Neural cell (in vitro differentiated cells): ENCODE measurements at regions not wholly inside any gene's neighbourhood (a gene's known extent, or its start where the extent isn't known, plus 50 kb on each side); places are given as distances from the start of the nearest gene placed in this dataset.

ENCODE experiments used
- H2AFZ ChIP-seq: fragments of 200-600, 300-800 bp; sonication (generic), shearing (Covaris generic); 2 replicates; pipeline ENCODE4 v1.6.0; 2014; ENCODE audit warnings: low read depth, mild to moderate bottlenecking, antibody characterized with exemption, low read length, moderate library complexity
- H3F3A ChIP-seq: fragments of 200-600 bp; shearing (Covaris generic); 2 replicates; pipeline ENCODE4 v1.6.1; 2016; ENCODE audit warnings: mild to moderate bottlenecking, moderate library complexity, mixed read lengths, antibody characterized with exemption, low read length; ENCODE audit not compliant: insufficient read depth, poor library complexity, severe bottlenecking
- H3K27ac ChIP-seq: fragments of 200-600, 300-800 bp; sonication (generic), shearing (Covaris generic); 2 replicates; pipeline ENCODE4 v1.5.1; 2014; ENCODE audit warnings: mild to moderate bottlenecking, low read length, moderate library complexity
- H3K27me3 ChIP-seq: fragments of 300-800, 200-600 bp; sonication (generic), shearing (Covaris generic); 2 replicates; pipeline ENCODE4 v1.6.0; 2014; ENCODE audit warnings: mild to moderate bottlenecking, low read depth, low read length, moderate library complexity; ENCODE audit not compliant: insufficient read depth
- H3K36me3 ChIP-seq: fragments of 300-800, 200-600 bp; sonication (generic), shearing (Covaris generic); 2 replicates; pipeline ENCODE4 v1.5.1; 2014; ENCODE audit warnings: mild to moderate bottlenecking, antibody characterized with exemption, low read length, moderate library complexity; ENCODE audit not compliant: insufficient read depth
- H3K4me2 ChIP-seq: fragments of 300-800, 200-600 bp; sonication (generic), shearing (Covaris generic); 2 replicates; pipeline ENCODE4 v1.6.0; 2014; ENCODE audit warnings: mild to moderate bottlenecking, low read length
- H3K4me3 ChIP-seq: fragments of 300-800, 200-600 bp; sonication (generic), shearing (Covaris generic); 2 replicates; pipeline ENCODE4 v1.5.1; 2014; ENCODE audit warnings: mild to moderate bottlenecking, low read length, moderate library complexity
- H3K79me2 ChIP-seq: fragments of 200-600 bp; shearing (Covaris generic); replicated peaks from 2 replicates; pipeline ENCODE4 v1.6.0; 2014; ENCODE audit warnings: mild to moderate bottlenecking, low read length, moderate library complexity; ENCODE audit not compliant: insufficient read depth
- H3K9ac ChIP-seq: fragments of 300-800, 200-600 bp; sonication (generic), shearing (Covaris generic); 2 replicates; pipeline ENCODE4 v1.6.1; 2016; ENCODE audit warnings: mild to moderate bottlenecking, low read length, mixed read lengths
- H3K9me2 ChIP-seq: fragments of 200-600 bp; shearing (Covaris generic); 2 replicates; pipeline ENCODE4 v1.6.1; 2016; ENCODE audit warnings: mild to moderate bottlenecking, low read length, mixed read lengths; ENCODE audit not compliant: insufficient read depth
- H3K9me3 ChIP-seq: fragments of 200-600, 300-800 bp; sonication (generic), shearing (Covaris generic); 2 replicates; pipeline ENCODE4 v1.6.1; 2016; ENCODE audit warnings: mild to moderate bottlenecking, mixed run types, low read length, moderate library complexity, mixed read lengths
- H4K20me1 ChIP-seq: fragments of 200-600 bp; shearing (Covaris generic); 2 replicates; pipeline ENCODE4 v1.6.1; 2016; ENCODE audit warnings: mild to moderate bottlenecking, mixed run types; ENCODE audit not compliant: insufficient read depth
- EP300 ChIP-seq: fragments of 450-650 bp; conservative IDR thresholded peaks from 2 replicates; pipeline ENCODE4 v1.6.1; 2014; ENCODE audit warnings: antibody characterized with exemption, mild to moderate bottlenecking, moderate library complexity; ENCODE audit not compliant: poor library complexity, severe bottlenecking
- EZH2 ChIP-seq: fragments of 200-600, 300-800 bp; shearing (Covaris generic), sonication (generic); IDR thresholded peaks from 2 replicates; pipeline ENCODE4 v1.6.1; 2014; ENCODE audit warnings: antibody characterized with exemption, low read length, borderline replicate concordance, mild to moderate bottlenecking; ENCODE audit not compliant: insufficient read depth, poor library complexity, severe bottlenecking
- MXI1 ChIP-seq: fragments of 450-650 bp; conservative IDR thresholded peaks from 2 replicates; pipeline ENCODE4 v1.6.1; 2014; ENCODE audit warnings: antibody characterized with exemption, mild to moderate bottlenecking; ENCODE audit not compliant: poor library complexity, severe bottlenecking
- POLR2AphosphoS5 ChIP-seq: IDR thresholded peaks from 2 replicates; pipeline ENCODE4 v1.6.1; 2012
- RAD21 ChIP-seq: fragments of 450-650 bp; conservative IDR thresholded peaks from 2 replicates; pipeline ENCODE4 v1.6.1; 2014; ENCODE audit warnings: antibody characterized with exemption, mild to moderate bottlenecking, moderate library complexity
- SMC3 ChIP-seq: fragments of 450-650 bp; conservative IDR thresholded peaks from 2 replicates; pipeline ENCODE4 v1.6.1; 2014; ENCODE audit warnings: antibody characterized with exemption, mild to moderate bottlenecking, moderate library complexity; ENCODE audit not compliant: poor library complexity
- TAF1 ChIP-seq: IDR thresholded peaks from 2 replicates; pipeline ENCODE4 v1.6.1; 2012; ENCODE audit warnings: low read depth
- TF ChIP-seq, protein P1 (sequence below): fragments of 450-650 bp; IDR thresholded peaks from 2 replicates; pipeline ENCODE4 v1.5.1; 2014; ENCODE audit warnings: antibody characterized with exemption, mild to moderate bottlenecking, moderate library complexity; ENCODE audit not compliant: poor library complexity, severe bottlenecking
- TF ChIP-seq, protein P2 (sequence below): IDR thresholded peaks from 2 replicates; pipeline ENCODE4 v1.6.1; 2012; ENCODE audit warnings: borderline replicate concordance

DNA sequence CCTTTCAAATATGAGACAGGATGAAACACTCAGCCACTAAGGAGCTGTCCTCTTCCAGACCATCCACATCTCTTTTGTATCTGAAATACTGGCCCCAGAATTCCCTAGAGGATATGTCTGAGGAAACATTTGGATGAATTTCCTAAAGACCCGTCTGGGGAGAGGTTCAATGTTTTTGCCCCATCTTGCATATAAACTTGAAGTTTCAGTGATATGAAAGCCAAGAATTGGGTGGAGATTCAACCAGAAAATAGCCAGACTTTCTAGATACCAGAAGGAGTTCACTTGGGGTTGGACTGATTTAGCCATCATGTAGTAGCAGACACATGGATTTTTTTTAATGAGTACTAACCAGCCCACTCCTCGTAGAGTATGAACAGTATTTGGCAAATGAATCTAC lies 182.0 kb downstream of the PLPP3 start:
- Histone ChIP-seq H3K36me3 (no peaks in the 10 kb centered on the region), H3K9me2 (no peaks in the 10 kb centered on the region), H3K79me2 (no peaks in the 10 kb centered on the region), H3K9me3 (no peaks in the 10 kb centered on the region), H3F3A (no peaks in the 10 kb centered on the region), H4K20me1 (no peaks in the 10 kb centered on the region), H3K27me3 (no peaks in the 10 kb centered on the region), H3K4me2 (no peak overlapping the region), H2AFZ (no peak overlapping the region), H3K9ac (no peak overlapping the region), H3K4me3 (no peak overlapping the region), H3K27ac (no peak overlapping the region)
- TF ChIP-seq MXI1 (no peak), TAF1 (no peak), EZH2 (no peak), SMC3 (no peak), POLR2AphosphoS5 (no peak), RAD21 (no peak), EP300 (no peak)
- TF ChIP-seq, protein P1, sequence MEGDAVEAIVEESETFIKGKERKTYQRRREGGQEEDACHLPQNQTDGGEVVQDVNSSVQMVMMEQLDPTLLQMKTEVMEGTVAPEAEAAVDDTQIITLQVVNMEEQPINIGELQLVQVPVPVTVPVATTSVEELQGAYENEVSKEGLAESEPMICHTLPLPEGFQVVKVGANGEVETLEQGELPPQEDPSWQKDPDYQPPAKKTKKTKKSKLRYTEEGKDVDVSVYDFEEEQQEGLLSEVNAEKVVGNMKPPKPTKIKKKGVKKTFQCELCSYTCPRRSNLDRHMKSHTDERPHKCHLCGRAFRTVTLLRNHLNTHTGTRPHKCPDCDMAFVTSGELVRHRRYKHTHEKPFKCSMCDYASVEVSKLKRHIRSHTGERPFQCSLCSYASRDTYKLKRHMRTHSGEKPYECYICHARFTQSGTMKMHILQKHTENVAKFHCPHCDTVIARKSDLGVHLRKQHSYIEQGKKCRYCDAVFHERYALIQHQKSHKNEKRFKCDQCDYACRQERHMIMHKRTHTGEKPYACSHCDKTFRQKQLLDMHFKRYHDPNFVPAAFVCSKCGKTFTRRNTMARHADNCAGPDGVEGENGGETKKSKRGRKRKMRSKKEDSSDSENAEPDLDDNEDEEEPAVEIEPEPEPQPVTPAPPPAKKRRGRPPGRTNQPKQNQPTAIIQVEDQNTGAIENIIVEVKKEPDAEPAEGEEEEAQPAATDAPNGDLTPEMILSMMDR: no peak
- TF ChIP-seq, protein P2, sequence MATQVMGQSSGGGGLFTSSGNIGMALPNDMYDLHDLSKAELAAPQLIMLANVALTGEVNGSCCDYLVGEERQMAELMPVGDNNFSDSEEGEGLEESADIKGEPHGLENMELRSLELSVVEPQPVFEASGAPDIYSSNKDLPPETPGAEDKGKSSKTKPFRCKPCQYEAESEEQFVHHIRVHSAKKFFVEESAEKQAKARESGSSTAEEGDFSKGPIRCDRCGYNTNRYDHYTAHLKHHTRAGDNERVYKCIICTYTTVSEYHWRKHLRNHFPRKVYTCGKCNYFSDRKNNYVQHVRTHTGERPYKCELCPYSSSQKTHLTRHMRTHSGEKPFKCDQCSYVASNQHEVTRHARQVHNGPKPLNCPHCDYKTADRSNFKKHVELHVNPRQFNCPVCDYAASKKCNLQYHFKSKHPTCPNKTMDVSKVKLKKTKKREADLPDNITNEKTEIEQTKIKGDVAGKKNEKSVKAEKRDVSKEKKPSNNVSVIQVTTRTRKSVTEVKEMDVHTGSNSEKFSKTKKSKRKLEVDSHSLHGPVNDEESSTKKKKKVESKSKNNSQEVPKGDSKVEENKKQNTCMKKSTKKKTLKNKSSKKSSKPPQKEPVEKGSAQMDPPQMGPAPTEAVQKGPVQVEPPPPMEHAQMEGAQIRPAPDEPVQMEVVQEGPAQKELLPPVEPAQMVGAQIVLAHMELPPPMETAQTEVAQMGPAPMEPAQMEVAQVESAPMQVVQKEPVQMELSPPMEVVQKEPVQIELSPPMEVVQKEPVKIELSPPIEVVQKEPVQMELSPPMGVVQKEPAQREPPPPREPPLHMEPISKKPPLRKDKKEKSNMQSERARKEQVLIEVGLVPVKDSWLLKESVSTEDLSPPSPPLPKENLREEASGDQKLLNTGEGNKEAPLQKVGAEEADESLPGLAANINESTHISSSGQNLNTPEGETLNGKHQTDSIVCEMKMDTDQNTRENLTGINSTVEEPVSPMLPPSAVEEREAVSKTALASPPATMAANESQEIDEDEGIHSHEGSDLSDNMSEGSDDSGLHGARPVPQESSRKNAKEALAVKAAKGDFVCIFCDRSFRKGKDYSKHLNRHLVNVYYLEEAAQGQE: no peak

DNA sequence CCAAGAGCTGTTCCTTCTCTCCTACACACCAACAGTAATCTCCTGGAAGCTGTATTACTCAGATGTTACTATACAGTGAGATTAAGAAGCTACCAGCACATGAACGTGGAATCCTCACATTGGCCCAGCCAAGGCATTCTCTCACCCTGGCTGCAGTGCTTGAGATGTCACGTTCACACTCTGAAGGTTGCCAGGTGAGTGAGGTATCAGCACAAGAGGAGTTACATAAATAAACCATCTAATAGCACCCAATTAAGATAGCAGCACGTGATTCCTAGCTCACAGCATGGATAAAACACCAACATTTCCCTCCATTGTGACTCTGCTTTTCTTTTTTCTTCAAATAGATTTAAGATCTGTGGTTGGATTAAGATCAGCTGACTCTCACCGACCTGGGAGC lies 182.8 kb downstream of the PLPP3 start:
- Histone ChIP-seq H2AFZ (no peak overlapping the region), H3K9me2 (no peaks in the 10 kb centered on the region), H3F3A (no peaks in the 10 kb centered on the region), H3K9me3 (no peaks in the 10 kb centered on the region), H3K4me3 (no peak overlapping the region), H3K27ac (no peak overlapping the region), H3K27me3 (no peaks in the 10 kb centered on the region), H4K20me1 (no peaks in the 10 kb centered on the region), H3K9ac (no peak overlapping the region), H3K36me3 (no peaks in the 10 kb centered on the region), H3K79me2 (no peaks in the 10 kb centered on the region), H3K4me2 (no peak overlapping the region)
- TF ChIP-seq SMC3: no peak

DNA sequence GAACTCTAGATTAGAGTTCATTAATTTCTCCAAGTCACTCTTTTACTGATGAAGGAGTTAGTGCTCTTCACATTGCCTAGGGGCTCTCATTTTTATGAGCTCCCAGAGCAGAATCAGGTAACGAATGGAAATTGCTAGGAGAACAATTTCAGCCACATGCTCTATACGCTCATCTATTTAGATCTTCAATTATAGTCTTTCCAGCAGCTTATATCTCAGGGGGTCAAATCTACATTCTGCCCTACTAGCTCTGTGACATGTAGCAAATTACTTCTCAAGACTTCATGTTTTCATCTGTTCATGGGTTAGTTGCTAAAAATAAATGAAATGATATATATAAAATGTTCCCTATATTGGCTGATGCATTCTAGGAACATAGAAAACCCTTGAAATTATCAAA lies 183.6 kb downstream of the PLPP3 start:
- no peaks in the 10 kb centered on the region for H4K20me1 ChIP-seq
- H3K4me3 ChIP-seq: peak overlapping the region; percentile 11
- H3K79me2 ChIP-seq: no peaks in the 10 kb centered on the region
- H3K4me2 ChIP-seq: peak overlapping the region; percentile 46
- H3K9ac ChIP-seq: no peak overlapping the region
- H3K36me3 ChIP-seq: no peaks in the 10 kb centered on the region
- no peak overlapping the region for H2AFZ ChIP-seq
- no peaks in the 10 kb centered on the region for H3K9me2 ChIP-seq
- H3F3A ChIP-seq: no peaks in the 10 kb centered on the region
- no peaks in the 10 kb centered on the region for H3K27me3 ChIP-seq
- H3K27ac ChIP-seq: peak overlapping the region; percentile 17
- H3K9me3 ChIP-seq: no peaks in the 10 kb centered on the region
- TF ChIP-seq SMC3 (no peak), POLR2AphosphoS5 (no peak)
